ENCODE measurements at regions not wholly inside any gene's neighbourhood (a gene's known extent, or its start where the extent isn't known, plus 50 kb on each side); places are given as distances from the start of the nearest gene placed in this dataset.

DNA sequence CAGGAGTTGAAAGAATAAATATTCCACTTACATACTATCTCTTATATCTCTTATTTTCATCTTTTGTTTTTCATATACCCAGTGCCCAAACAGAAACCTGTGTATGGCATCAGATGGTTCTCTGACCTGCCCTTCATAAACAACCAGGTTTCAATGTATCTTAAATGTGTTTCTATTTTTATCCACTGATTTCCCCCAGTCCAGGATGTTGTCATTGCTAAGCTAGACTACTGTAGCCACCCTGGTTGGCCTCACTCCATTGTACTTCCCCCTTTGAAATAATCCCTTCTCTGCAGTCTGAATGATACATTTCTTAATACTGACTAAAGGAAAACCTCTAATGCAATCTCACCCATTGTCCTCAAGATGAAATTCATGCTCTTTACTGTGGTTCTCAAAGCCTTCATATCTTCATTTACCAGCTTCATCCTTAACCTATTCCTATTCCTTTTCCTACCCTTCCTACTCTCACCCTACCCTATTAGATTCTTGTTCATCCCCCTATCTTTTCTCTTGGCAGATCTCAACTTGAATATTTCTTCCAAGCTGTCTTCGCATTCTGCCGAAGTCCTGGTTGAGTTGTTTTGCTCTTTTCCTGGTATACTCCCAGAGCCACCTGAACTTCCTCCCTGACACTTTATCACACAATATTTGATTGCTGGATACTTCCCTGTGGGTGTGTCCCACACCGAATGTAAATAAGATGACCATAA is 312.4 kb downstream of the FOXG1 start:
- no peak for DNase-seq
- peaks cover 0 to 3% of the 10 kb centered on the region in 2 donors for H3K9me3 Mint-ChIP-seq
- ATAC-seq (replicated peaks), result no peak
- H3K27ac Mint-ChIP-seq, result no peak overlapping the region
- no peak overlapping the region for H3K4me3 Mint-ChIP-seq
- no peaks in the 10 kb centered on the region for H3K4me1 Mint-ChIP-seq
- no peaks in the 10 kb centered on the region for H3K36me3 Mint-ChIP-seq
- no peaks in the 10 kb centered on the region for H3K27me3 Mint-ChIP-seq

DNA sequence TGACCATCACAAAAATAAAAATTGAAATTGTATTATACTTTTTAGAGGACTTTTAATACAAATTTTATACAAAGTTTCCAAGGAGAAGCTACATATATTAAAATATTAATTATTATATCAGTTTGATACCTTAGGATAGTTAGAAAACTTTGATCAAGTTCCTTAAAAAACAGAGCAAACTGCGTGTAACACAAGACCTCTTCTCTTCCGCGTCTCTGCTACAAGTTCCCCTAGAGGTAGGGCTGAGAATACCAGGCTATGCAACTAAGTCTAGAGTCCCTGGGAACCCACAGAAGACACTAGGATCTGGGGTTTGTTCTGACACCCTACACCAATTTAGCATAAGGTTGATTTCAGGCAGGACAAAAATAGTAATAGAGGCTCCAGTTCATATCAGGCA is 319.0 kb downstream of the FOXG1 start:
- H3K9me3 Mint-ChIP-seq, result peaks cover 9 to 11% of the 10 kb centered on the region in 2 donors
- no peak for DNase-seq
- peak in 1 of 2 donors; percentile 48 for ATAC-seq (replicated peaks)

DNA sequence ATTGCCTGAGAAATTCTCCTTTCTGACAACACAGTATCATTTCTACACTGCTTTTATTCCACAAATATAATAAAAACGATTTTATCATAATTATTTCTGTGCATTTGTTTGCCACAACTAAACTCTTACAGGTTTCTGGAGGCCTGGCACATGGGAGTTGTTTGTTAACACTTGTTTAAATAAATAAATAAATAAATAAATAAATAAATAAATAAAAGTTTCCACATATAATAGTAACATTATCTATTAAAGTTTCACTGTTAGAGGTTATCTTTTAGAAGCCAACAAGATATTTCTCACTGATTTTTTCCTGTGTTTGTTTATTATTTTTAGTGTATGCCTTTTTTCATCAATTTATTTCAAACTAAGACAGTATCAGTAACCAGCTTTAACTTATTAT is 323.3 kb downstream of the FOXG1 start:
- H3K27me3 Mint-ChIP-seq, result no peaks in the 10 kb centered on the region
- H3K4me3 Mint-ChIP-seq, result no peak overlapping the region
- DNase-seq, result no peak
- peaks cover 9 to 12% of the 10 kb centered on the region in 2 donors for H3K9me3 Mint-ChIP-seq
- ATAC-seq (replicated peaks), result no peak
- no peaks in the 10 kb centered on the region for H3K36me3 Mint-ChIP-seq
- no peaks in the 10 kb centered on the region for H3K4me1 Mint-ChIP-seq
- H3K27ac Mint-ChIP-seq, result no peak overlapping the region

More for the DNA sequence above, 319.0 kb downstream of the FOXG1 start:
- H3K4me3 Mint-ChIP-seq, result no peak overlapping the region
- H3K27me3 Mint-ChIP-seq, result no peaks in the 10 kb centered on the region
- no peaks in the 10 kb centered on the region for H3K4me1 Mint-ChIP-seq
- no peaks in the 10 kb centered on the region for H3K36me3 Mint-ChIP-seq
- no peak overlapping the region for H3K27ac Mint-ChIP-seq

DNA sequence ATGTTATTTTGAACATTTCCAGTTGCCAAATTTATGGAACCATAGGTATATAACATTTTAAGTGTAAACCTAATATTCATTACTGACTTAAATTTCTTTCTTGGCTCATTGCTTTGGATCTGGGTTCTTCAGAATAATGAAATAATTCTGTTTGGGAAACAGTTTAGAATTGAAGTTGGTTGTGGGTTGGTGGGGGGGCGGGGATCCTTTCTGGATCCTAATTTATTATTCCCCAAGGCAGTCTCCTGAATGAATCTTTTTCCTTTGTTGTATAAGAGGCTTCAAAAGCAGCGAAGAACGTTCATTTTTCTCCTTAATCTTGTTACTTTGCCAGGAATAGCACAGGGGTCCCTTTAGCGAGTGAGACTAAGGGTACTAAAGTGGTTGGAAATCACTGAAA is 325.5 kb downstream of the FOXG1 start:
- H3K4me1 Mint-ChIP-seq, result no peaks in the 10 kb centered on the region
- H3K4me3 Mint-ChIP-seq, result no peak overlapping the region
- H3K9me3 Mint-ChIP-seq, result peaks cover 5 to 11% of the 10 kb centered on the region in 2 donors
- ATAC-seq (replicated peaks), result no peak
- no peaks in the 10 kb centered on the region for H3K36me3 Mint-ChIP-seq
- H3K27ac Mint-ChIP-seq, result no peak overlapping the region
- DNase-seq, result no peak
- H3K27me3 Mint-ChIP-seq, result no peaks in the 10 kb centered on the region

DNA sequence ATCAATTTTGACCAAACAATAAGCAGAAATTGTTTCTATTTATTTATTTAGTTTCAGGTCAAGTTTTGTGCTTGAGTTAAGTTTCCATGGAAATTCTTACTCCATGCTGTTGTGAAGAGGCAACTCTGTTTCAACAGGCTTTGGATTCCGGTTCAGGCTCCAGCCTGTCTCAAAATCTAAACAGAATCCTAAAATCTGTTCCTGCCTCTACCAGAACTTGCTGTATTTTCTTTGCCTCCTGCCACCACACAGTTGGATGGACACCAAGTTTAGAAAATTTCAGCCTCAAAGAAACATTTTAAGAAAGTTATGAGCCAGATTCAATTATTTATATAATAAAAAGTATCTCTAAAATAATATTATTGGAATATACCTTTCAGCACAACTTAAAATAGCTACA is 330.9 kb downstream of the FOXG1 start:
- Mint-ChIP-seq H3K4me3 (no peak overlapping the region), H3K27me3 (no peaks in the 10 kb centered on the region), H3K27ac (no peak overlapping the region), H3K4me1 (no peaks in the 10 kb centered on the region), H3K9me3 (peaks cover 0 to 6% of the 10 kb centered on the region in 2 donors), H3K36me3 (no peaks in the 10 kb centered on the region)
- ATAC-seq (replicated peaks) (no peak), DNase-seq (no peak)

DNA sequence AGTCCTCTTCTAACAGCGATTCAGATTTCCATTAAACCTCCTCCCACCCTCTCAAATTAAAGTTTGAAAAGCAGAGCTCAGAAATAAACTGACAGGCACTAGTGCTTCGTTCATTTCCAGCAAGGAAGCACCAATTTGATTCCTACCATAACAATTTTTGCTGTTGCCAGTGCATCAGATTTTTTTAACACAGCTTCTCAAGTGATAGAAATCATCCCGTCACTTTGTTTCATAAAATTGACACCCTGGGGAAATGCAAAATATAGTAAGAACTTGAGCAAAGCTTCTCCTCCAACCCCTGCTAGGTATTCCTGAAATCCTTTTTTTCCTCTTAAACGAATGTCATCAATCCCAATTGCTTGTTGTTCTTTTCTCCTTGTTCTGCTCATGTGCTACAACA is 332.1 kb downstream of the FOXG1 start:
- H3K27me3 Mint-ChIP-seq, result no peaks in the 10 kb centered on the region
- no peak for DNase-seq

DNA sequence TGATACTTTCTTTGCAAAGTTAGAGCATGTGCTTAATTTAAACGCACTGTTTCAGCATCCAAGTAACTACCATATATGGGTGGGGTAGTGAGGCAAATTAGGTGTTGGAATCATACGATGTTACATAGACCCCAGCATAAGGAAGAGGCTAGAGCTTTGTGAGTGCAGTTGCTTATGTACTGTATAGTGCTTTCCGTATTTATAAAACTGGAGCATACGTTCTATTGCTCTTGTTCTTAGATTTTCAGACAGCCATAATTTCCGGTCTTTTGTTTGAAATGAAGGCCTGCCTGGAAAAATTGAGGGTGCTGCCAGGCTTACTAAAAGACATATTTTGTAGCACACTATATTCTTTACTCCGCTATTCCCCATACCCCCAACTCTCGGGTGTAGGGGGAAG is 335.7 kb downstream of the FOXG1 start:
- ATAC-seq (replicated peaks), result no peak
- no peaks in the 10 kb centered on the region for H3K27me3 Mint-ChIP-seq
- no peaks in the 10 kb centered on the region for H3K4me1 Mint-ChIP-seq
- DNase-seq, result no peak
- no peak overlapping the region for H3K4me3 Mint-ChIP-seq
- H3K36me3 Mint-ChIP-seq, result no peaks in the 10 kb centered on the region
- peaks cover 3 to 5% of the 10 kb centered on the region in 2 donors for H3K9me3 Mint-ChIP-seq
- H3K27ac Mint-ChIP-seq, result no peak overlapping the region

More for the DNA sequence above, 332.1 kb downstream of the FOXG1 start:
- no peak for ATAC-seq (replicated peaks)
- no peak overlapping the region for H3K27ac Mint-ChIP-seq
- H3K9me3 Mint-ChIP-seq, result peaks cover 0 to 4% of the 10 kb centered on the region in 2 donors
- no peaks in the 10 kb centered on the region for H3K36me3 Mint-ChIP-seq
- no peaks in the 10 kb centered on the region for H3K4me1 Mint-ChIP-seq
- H3K4me3 Mint-ChIP-seq, result no peak overlapping the region

DNA sequence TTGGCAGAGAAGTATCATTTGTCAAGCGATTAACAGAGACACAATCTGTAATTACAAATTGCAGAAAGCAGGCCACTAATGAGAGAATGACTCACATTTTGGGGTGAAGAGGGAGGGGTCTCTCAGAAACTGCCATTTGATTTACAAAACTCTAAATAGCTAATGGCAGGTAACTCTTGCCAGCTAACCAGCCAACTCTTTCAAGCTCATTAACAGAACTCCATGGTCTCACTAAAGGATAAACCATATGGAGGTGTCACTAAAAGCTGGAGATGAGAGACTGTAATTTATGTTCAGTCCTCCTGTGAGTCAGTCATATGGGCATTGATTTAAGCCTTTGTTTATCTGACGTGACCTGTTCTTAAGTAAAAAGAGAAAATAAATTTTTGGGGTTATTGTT is 336.4 kb downstream of the FOXG1 start:
- peaks cover 3 to 5% of the 10 kb centered on the region in 2 donors for H3K9me3 Mint-ChIP-seq
- no peaks in the 10 kb centered on the region for H3K36me3 Mint-ChIP-seq
- H3K4me1 Mint-ChIP-seq, result no peaks in the 10 kb centered on the region
- no peak for DNase-seq
- ATAC-seq (replicated peaks), result no peak
- no peak overlapping the region for H3K4me3 Mint-ChIP-seq
- no peaks in the 10 kb centered on the region for H3K27me3 Mint-ChIP-seq
- no peak overlapping the region for H3K27ac Mint-ChIP-seq

DNA sequence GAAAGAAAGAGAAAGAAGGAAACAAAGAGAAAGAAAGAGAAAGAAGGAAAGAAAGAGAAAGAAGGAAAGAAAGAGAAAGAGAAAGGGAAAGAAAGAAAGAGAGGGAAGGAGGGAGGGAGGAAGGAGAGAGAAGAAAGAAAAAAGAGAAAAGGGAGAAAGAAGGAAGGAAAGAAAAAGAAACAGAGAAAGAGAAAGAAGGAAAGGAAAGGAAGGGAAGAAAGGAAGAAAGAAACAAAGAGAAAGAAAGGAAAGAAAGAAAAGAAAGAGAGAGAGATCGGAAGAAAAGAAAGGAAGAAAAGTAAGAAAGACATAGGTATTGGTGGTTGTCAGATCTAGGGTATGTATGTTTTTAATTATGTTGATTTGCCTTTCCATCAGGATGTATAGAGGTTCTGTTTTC is 342.3 kb downstream of the FOXG1 start:
- Mint-ChIP-seq H3K4me1 (no peaks in the 10 kb centered on the region), H3K27ac (no peak overlapping the region), H3K9me3 (peaks cover 7 to 8% of the 10 kb centered on the region in 2 donors), H3K27me3 (no peaks in the 10 kb centered on the region), H3K4me3 (no peak overlapping the region), H3K36me3 (no peaks in the 10 kb centered on the region)
- DNase-seq (no peak), ATAC-seq (replicated peaks) (no peak)

DNA sequence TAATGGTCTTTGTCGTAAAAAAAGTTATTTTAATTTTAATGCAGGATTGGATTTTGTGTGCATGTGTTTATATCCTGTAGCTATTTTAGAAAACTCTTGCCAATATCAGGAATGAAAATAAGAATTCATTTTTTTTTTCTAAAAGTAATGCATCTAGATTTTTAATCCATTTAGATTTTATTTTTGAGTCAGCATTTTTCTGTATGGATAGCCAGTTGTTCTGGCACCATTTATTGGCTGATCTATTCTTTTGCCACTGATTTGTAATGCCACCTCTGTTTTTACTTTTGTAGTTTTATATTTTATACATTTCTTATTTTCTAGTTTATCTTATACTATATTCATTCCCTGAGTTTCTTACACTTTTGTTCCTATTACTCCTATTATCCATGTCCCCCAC is 343.0 kb downstream of the FOXG1 start:
- no peak for DNase-seq
- H3K4me1 Mint-ChIP-seq, result no peaks in the 10 kb centered on the region
- no peaks in the 10 kb centered on the region for H3K36me3 Mint-ChIP-seq
- no peak overlapping the region for H3K27ac Mint-ChIP-seq
- H3K4me3 Mint-ChIP-seq, result no peak overlapping the region
- no peak for ATAC-seq (replicated peaks)
- H3K9me3 Mint-ChIP-seq, result peaks cover 7 to 8% of the 10 kb centered on the region in 2 donors
- H3K27me3 Mint-ChIP-seq, result no peaks in the 10 kb centered on the region

DNA sequence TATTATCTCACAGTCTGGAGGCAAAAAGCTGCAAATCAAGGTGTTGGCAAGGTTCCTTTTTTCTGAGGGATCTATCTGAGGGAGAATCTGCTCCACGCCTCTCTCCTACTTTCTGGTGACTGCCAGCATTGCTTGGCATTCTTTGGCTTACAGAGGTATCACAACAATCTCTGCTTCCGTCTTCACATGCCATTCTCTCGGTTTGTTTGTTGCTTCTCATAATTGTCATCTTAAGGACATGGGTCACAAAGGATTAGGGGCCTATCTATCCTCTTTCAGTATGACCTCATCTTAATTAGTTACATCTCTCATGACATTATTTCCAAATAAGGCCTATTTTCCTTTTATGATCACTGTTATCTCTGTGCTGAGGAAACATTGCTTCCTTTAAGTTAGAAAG is 345.0 kb downstream of the FOXG1 start:
- H3K9me3 Mint-ChIP-seq, result peaks cover 3 to 6% of the 10 kb centered on the region in 2 donors
- H3K4me3 Mint-ChIP-seq, result no peak overlapping the region
- no peaks in the 10 kb centered on the region for H3K27me3 Mint-ChIP-seq
- H3K27ac Mint-ChIP-seq, result no peak overlapping the region
- ATAC-seq (replicated peaks) (no peak), DNase-seq (no peak)
- no peaks in the 10 kb centered on the region for H3K36me3 Mint-ChIP-seq
- H3K4me1 Mint-ChIP-seq, result no peaks in the 10 kb centered on the region

DNA sequence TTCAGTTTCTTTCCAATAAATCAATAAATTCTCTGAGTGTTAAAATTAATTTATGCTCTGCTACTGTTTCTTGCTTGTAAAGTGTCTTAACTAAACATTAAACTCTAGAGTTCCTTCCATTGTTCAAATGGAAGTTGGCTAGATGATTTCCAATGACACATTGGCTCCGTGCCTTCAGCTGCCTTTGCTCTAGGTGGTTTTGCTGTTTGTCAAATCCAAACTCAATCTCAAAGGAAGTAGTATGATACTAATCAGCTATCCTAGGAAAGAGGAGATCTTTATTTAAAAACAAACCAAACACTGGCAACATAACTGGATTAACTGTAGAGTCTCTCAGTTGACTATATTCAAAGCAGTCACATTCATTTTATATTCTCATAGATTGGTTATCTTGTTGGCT is 356.4 kb downstream of the FOXG1 start:
- Mint-ChIP-seq H3K4me1 (no peaks in the 10 kb centered on the region), H3K9me3 (peaks cover 4 to 7% of the 10 kb centered on the region in 2 donors), H3K27me3 (no peaks in the 10 kb centered on the region), H3K4me3 (no peak overlapping the region), H3K36me3 (no peaks in the 10 kb centered on the region), H3K27ac (no peak overlapping the region)
- ATAC-seq (replicated peaks), result no peak
- no peak for DNase-seq

DNA sequence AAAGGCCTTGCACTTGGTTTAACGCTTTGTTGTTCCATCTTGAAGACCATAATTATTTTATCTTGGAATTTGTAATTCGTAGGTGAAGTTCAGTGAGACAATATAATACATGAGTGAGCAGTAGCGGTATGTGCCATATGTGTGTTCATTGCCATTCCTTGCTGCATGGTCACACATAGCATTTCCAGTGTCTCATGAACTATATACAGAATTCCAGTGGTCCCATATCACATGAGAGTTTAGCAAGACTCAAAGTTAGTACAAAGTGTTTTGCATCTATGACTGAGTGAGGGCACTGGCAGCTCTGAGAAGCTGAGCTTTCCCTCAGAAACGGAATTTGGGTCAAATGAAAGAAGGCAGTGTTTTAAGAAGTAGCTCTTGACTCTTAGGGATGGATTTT is 359.8 kb downstream of the FOXG1 start:
- H3K36me3 Mint-ChIP-seq, result no peaks in the 10 kb centered on the region
- no peak for DNase-seq
- H3K9me3 Mint-ChIP-seq, result peaks cover 0 to 5% of the 10 kb centered on the region in 2 donors
- H3K4me1 Mint-ChIP-seq, result no peaks in the 10 kb centered on the region
- ATAC-seq (replicated peaks), result no peak
- no peak overlapping the region for H3K4me3 Mint-ChIP-seq
- no peaks in the 10 kb centered on the region for H3K27me3 Mint-ChIP-seq
- no peak overlapping the region for H3K27ac Mint-ChIP-seq

DNA sequence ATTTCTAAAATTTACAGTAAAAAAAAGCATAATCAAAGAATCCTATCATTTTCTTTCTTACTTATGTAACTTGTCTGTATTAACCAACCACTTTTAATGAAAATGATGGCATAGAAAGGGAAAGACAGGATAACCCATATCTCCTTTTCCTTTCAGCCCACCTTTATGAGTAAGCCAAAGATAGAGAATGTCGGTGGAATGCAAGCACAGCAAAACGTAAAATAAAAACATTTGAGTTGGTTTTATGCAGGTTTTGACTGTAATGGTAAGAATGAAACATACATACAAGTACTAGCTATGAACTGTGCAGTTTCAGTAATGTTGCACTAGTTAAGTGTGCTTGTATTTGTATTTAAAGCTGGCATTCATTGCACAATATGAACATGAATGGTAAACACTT is 360.3 kb downstream of the FOXG1 start:
- H3K36me3 Mint-ChIP-seq, result no peaks in the 10 kb centered on the region
- ATAC-seq (replicated peaks) (no peak), DNase-seq (no peak)
- no peaks in the 10 kb centered on the region for H3K4me1 Mint-ChIP-seq
- no peak overlapping the region for H3K27ac Mint-ChIP-seq
- peaks cover 0 to 4% of the 10 kb centered on the region in 2 donors for H3K9me3 Mint-ChIP-seq
- H3K4me3 Mint-ChIP-seq, result no peak overlapping the region
- no peaks in the 10 kb centered on the region for H3K27me3 Mint-ChIP-seq

DNA sequence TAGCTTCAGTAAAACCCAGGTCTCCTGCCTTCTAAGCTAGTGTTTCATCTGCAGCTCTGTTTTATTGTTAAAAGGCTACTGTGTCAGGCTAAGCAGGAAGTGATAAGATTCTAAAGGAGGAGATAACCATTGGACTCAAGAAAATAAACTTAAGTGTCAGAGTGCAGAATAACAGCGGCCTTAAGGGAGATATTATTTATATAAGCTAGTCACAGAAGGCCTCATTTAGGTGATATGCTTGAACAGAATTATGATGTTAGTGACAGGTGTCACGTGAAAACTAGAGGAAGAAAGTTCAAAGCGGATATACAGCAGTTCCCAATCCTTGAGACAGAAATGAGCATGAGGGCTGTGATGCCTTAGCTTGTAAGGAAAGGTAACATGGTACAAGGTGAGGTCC is 373.4 kb downstream of the FOXG1 start:
- no peak for DNase-seq
- Mint-ChIP-seq H3K4me1 (no peaks in the 10 kb centered on the region), H3K36me3 (no peaks in the 10 kb centered on the region), H3K27me3 (no peaks in the 10 kb centered on the region), H3K4me3 (no peak overlapping the region), H3K9me3 (no peaks in the 10 kb centered on the region), H3K27ac (no peak overlapping the region)
- ATAC-seq (replicated peaks), result no peak

DNA sequence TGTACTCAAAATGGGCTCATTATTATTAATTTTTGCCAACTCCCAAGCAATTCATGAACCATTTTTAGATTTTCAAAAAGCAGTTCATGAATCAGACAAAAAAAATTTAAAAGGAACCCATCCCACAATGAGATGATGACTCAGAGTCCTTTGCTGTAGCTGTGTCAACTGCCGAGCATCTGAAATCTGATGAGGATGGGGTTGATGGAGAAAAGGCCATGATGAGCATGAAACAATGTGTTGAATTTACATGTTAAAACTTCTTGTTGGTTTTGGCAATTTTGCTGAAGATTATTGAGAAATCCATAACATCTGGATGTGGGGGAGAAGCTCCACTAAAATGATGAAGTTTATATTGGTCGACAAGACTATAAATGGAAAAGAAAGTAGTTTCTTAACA is 378.0 kb downstream of the FOXG1 start:
- Mint-ChIP-seq H3K9me3 (no peaks in the 10 kb centered on the region), H3K36me3 (no peaks in the 10 kb centered on the region), H3K27me3 (no peaks in the 10 kb centered on the region), H3K4me1 (no peaks in the 10 kb centered on the region), H3K27ac (no peak overlapping the region), H3K4me3 (no peak overlapping the region)
- DNase-seq (no peak), ATAC-seq (replicated peaks) (no peak)
